ENCODE measurements at regions not wholly inside any gene's neighbourhood (a gene's known extent, or its start where the extent isn't known, plus 50 kb on each side); places are given as distances from the start of the nearest gene placed in this dataset.

DNA sequence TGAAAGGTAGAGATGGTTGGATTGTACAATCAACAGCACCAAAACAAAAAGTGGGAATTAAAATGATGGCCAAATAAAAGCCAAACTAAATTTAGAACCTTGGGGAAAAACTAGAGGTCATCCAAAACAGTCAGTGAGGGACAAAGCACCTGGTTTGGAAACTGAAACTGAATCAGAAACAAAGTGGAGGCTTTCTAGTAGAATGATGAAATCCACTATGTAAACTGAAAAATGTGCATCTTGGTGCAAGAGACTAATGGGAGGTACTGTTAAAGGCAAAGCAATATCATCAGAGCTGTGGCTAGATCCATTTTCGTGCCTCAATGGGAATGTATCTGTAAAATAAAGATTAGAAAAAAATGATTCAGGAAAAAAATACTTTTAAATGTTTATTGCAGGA lies 380.0 kb upstream of the GJE1 start:
- no peak for TF ChIP-seq MYC (IDR thresholded peaks at IDR 0.05; ENCODE audit: low read depth, low read length)
- TF ChIP-seq, protein P1, sequence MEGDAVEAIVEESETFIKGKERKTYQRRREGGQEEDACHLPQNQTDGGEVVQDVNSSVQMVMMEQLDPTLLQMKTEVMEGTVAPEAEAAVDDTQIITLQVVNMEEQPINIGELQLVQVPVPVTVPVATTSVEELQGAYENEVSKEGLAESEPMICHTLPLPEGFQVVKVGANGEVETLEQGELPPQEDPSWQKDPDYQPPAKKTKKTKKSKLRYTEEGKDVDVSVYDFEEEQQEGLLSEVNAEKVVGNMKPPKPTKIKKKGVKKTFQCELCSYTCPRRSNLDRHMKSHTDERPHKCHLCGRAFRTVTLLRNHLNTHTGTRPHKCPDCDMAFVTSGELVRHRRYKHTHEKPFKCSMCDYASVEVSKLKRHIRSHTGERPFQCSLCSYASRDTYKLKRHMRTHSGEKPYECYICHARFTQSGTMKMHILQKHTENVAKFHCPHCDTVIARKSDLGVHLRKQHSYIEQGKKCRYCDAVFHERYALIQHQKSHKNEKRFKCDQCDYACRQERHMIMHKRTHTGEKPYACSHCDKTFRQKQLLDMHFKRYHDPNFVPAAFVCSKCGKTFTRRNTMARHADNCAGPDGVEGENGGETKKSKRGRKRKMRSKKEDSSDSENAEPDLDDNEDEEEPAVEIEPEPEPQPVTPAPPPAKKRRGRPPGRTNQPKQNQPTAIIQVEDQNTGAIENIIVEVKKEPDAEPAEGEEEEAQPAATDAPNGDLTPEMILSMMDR (IDR thresholded peaks at IDR 0.05; ENCODE audit: low read depth, low read length), result no peak
